K562 (cell line): ENCODE measurements at regions not wholly inside any gene's neighbourhood (a gene's known extent, or its start where the extent isn't known, plus 50 kb on each side); places are given as distances from the start of the nearest gene placed in this dataset.

Experiments
- ELF1 ChIP-seq: fragments of 200-800 bp; sonication (Bioruptor generic); IDR thresholded peaks from 2 replicates; pipeline ENCODE4 v1.6.1; 2016; ENCODE audit warnings: missing genetic modification characterization, missing compliant biosample characterization
- HNRNPH1 ChIP-seq: fragments of 200-400 bp; formaldehyde crosslinking; optimal IDR thresholded peaks from 2 replicates; pipeline ENCODE3; 2017; ENCODE audit warnings: low read depth, mild to moderate bottlenecking, low read length, moderate library complexity
- MTA2 ChIP-seq: fragments of 450-650 bp; IDR thresholded peaks from 2 replicates; pipeline ENCODE4 v1.6.1; 2016; ENCODE audit warnings: low read depth
- SMC3 ChIP-seq: conservative IDR thresholded peaks from 2 replicates; pipeline ENCODE4 v1.6.1; 2011; ENCODE audit warnings: low read depth, low read length, improper control_type of control experiment; ENCODE audit not compliant: insufficient read depth
- TBP ChIP-seq: optimal IDR thresholded peaks from 2 replicates; pipeline ENCODE3; 2011; ENCODE audit warnings: low read depth, low read length, improper control_type of control experiment
- TGIF2 ChIP-seq: sonication (generic); formaldehyde crosslinking; IDR thresholded peaks from 2 replicates; pipeline ENCODE4 v1.8.1; 2022; ENCODE audit warnings: mild to moderate bottlenecking, missing genetic modification reagents, moderate library complexity
- ZC3H8 ChIP-seq: fragments of 450-650 bp; IDR thresholded peaks from 2 replicates; pipeline ENCODE4 v1.6.1; 2017
- TF ChIP-seq, protein P1 (sequence below): fragments of 250-450 bp; sonication (Bioruptor Pico); IDR thresholded peaks from 2 replicates; pipeline ENCODE4 v1.4.0; 2020; ENCODE audit warnings: mild to moderate bottlenecking, moderate library complexity
- TF ChIP-seq, protein P2 (sequence below): fragments of 450-650 bp; IDR thresholded peaks from 2 replicates; pipeline ENCODE4 v1.6.1; 2017; ENCODE audit warnings: mild to moderate bottlenecking, moderate library complexity
- TF ChIP-seq, protein P3 (sequence below): fragments of 250-450 bp; sonication (Bioruptor Pico); IDR thresholded peaks from 2 replicates; pipeline ENCODE4 v1.9.0; 2021; ENCODE audit warnings: mild to moderate bottlenecking, inconsistent platforms

DNA sequence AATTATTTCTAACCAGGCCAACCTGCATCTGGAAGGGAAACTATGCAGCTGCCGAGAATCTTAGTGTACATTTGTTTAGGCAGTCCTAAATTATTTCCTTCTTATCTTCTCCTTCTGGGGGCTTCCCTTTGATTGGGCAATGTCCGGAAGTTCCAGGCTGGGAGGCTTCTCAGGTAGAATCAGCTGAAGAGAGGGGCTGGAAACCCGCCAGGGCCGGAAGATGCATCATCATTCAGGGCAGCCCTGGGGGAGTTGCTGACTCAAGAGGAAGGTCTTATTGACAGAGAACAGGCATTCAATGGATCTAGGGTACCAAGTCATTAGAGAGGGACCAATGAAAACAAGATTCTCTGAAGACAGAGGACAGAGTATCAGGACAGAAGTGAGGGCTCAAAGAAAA is 150.7 kb downstream of the BLID start:
- no peak for TF ChIP-seq MTA2
- TF ChIP-seq, protein P1, sequence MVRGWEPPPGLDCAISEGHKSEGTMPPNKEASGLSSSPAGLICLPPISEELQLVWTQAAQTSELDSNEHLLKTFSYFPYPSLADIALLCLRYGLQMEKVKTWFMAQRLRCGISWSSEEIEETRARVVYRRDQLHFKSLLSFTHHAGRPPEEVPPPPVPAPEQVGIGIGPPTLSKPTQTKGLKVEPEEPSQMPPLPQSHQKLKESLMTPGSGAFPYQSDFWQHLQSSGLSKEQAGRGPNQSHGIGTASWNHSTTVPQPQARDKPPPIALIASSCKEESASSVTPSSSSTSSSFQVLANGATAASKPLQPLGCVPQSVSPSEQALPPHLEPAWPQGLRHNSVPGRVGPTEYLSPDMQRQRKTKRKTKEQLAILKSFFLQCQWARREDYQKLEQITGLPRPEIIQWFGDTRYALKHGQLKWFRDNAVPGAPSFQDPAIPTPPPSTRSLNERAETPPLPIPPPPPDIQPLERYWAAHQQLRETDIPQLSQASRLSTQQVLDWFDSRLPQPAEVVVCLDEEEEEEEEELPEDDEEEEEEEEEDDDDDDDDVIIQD (CRISPR knock-in tag) = no peak
- TF ChIP-seq TGIF2 (CRISPR knock-in tag) = no peak
- TF ChIP-seq, protein P2, sequence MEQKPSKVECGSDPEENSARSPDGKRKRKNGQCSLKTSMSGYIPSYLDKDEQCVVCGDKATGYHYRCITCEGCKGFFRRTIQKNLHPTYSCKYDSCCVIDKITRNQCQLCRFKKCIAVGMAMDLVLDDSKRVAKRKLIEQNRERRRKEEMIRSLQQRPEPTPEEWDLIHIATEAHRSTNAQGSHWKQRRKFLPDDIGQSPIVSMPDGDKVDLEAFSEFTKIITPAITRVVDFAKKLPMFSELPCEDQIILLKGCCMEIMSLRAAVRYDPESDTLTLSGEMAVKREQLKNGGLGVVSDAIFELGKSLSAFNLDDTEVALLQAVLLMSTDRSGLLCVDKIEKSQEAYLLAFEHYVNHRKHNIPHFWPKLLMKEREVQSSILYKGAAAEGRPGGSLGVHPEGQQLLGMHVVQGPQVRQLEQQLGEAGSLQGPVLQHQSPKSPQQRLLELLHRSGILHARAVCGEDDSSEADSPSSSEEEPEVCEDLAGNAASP = no peak
- TF ChIP-seq ELF1 = no peak
- TF ChIP-seq TBP = no peak
- TF ChIP-seq ZC3H8 = no peak
- TF ChIP-seq HNRNPH1 = no peak
- no peak for TF ChIP-seq SMC3
- TF ChIP-seq, protein P3, sequence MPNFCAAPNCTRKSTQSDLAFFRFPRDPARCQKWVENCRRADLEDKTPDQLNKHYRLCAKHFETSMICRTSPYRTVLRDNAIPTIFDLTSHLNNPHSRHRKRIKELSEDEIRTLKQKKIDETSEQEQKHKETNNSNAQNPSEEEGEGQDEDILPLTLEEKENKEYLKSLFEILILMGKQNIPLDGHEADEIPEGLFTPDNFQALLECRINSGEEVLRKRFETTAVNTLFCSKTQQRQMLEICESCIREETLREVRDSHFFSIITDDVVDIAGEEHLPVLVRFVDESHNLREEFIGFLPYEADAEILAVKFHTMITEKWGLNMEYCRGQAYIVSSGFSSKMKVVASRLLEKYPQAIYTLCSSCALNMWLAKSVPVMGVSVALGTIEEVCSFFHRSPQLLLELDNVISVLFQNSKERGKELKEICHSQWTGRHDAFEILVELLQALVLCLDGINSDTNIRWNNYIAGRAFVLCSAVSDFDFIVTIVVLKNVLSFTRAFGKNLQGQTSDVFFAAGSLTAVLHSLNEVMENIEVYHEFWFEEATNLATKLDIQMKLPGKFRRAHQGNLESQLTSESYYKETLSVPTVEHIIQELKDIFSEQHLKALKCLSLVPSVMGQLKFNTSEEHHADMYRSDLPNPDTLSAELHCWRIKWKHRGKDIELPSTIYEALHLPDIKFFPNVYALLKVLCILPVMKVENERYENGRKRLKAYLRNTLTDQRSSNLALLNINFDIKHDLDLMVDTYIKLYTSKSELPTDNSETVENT (CRISPR knock-in tag) = no peak
